WTC11 (cell line): ENCODE measurements at regions not wholly inside any gene's neighbourhood (a gene's known extent, or its start where the extent isn't known, plus 50 kb on each side); places are given as distances from the start of the nearest gene placed in this dataset.

Source experiments
- ATAC-seq: fragments of 200-7000 bp; cut with Tn5 transposase; 2 replicates; pipeline ENCODE4 v1.10.0; 2021; ENCODE audit warnings: mild to moderate bottlenecking, moderate library complexity
- CTCF ChIA-PET: fragments of 300-600 bp; sonication (Branson Sonifier 250); formaldehyde crosslinking; loops from one replicate; lab custom pipeline; 2021; ENCODE audit warnings: antibody characterized with exemption; lab: Charles Lee
- POLR2A ChIA-PET: fragments of 350-600 bp; sonication (Branson Sonifier 250); formaldehyde crosslinking; loops from one replicate; lab custom pipeline; 2021; ENCODE audit warnings: antibody characterized with exemption; lab: Charles Lee
- DNase-seq: peaks from one replicate; pipeline ENCODE4 v3.0.0; 2021; ENCODE audit warnings: low spot score
- H3K27ac Mint-ChIP-seq: 2 replicates; pipeline ENCODE4 v1.8.0; 2021; ENCODE audit warnings: mixed read lengths
- H3K27me3 Mint-ChIP-seq: 2 replicates; pipeline ENCODE4 v1.8.0; 2021; ENCODE audit warnings: low read depth, mild to moderate bottlenecking, moderate library complexity, mixed read lengths
- H3K36me3 Mint-ChIP-seq: 2 replicates; pipeline ENCODE4 v1.8.0; 2021; ENCODE audit warnings: mixed read lengths
- H3K4me1 Mint-ChIP-seq: 2 replicates; pipeline ENCODE4 v1.8.0; 2022; ENCODE audit warnings: mixed read lengths
- H3K4me3 Mint-ChIP-seq: 2 replicates; pipeline ENCODE4 v1.8.0; 2021; ENCODE audit warnings: mild to moderate bottlenecking, moderate library complexity, mixed read lengths
- H3K9me3 Mint-ChIP-seq: 2 replicates; pipeline ENCODE4 v1.8.0; 2021; ENCODE audit warnings: mixed read lengths
- CREB1 ChIP-seq: sonication (generic); formaldehyde crosslinking; IDR thresholded peaks from 2 replicates; pipeline ENCODE4 v1.8.0; 2023; ENCODE audit warnings: mild to moderate bottlenecking, missing genetic modification reagents
- E2F5 ChIP-seq: sonication (generic); formaldehyde crosslinking; IDR thresholded peaks from 2 replicates; pipeline ENCODE4 v1.8.1; 2022; ENCODE audit warnings: mild to moderate bottlenecking, moderate library complexity, missing genetic modification reagents
- FOXJ3 ChIP-seq: sonication (generic); formaldehyde crosslinking; IDR thresholded peaks from 2 replicates; pipeline ENCODE4 v1.9.0; 2021; ENCODE audit warnings: missing genetic modification reagents, mild to moderate bottlenecking, borderline replicate concordance
- FOXP1 ChIP-seq: sonication (generic); formaldehyde crosslinking; IDR thresholded peaks from 2 replicates; pipeline ENCODE4 v1.8.0; 2022; ENCODE audit warnings: missing genetic modification reagents, mild to moderate bottlenecking, moderate library complexity, borderline replicate concordance
- FOXP4 ChIP-seq: sonication (generic); formaldehyde crosslinking; IDR thresholded peaks from 2 replicates; pipeline ENCODE4 v1.8.0; 2022; ENCODE audit warnings: mild to moderate bottlenecking, missing genetic modification reagents
- IRF1 ChIP-seq: sonication (generic); formaldehyde crosslinking; IDR thresholded peaks from 2 replicates; pipeline ENCODE4 v1.8.0; 2023; ENCODE audit warnings: missing genetic modification reagents
- IRF2 ChIP-seq: sonication (generic); formaldehyde crosslinking; IDR thresholded peaks from 2 replicates; pipeline ENCODE4 v1.8.0; 2022; ENCODE audit warnings: low read depth, missing genetic modification reagents, borderline replicate concordance
- NR1H2 ChIP-seq: sonication (generic); formaldehyde crosslinking; IDR thresholded peaks from 2 replicates; pipeline ENCODE4 v1.9.0; 2021; ENCODE audit warnings: mild to moderate bottlenecking, moderate library complexity, missing genetic modification reagents
- RORB ChIP-seq: fragments of 250-450 bp; sonication (Bioruptor Pico); IDR thresholded peaks from 2 replicates; pipeline ENCODE4 v1.9.0; 2021; ENCODE audit warnings: mild to moderate bottlenecking
- USF2 ChIP-seq: sonication (generic); formaldehyde crosslinking; IDR thresholded peaks from 2 replicates; pipeline ENCODE4 v1.8.1; 2023; ENCODE audit warnings: mild to moderate bottlenecking, missing genetic modification reagents, moderate library complexity
- ZBTB21 ChIP-seq: sonication (generic); formaldehyde crosslinking; IDR thresholded peaks from 2 replicates; pipeline ENCODE4 v1.8.1; 2023; ENCODE audit warnings: mild to moderate bottlenecking, missing genetic modification reagents, borderline replicate concordance
- ZNF263 ChIP-seq: sonication (generic); formaldehyde crosslinking; IDR thresholded peaks from 2 replicates; pipeline ENCODE4 v1.8.1; 2022; ENCODE audit warnings: low read depth, mild to moderate bottlenecking, moderate library complexity, missing genetic modification reagents
- ZNF423 ChIP-seq: fragments of 250-450 bp; sonication (Bioruptor Pico); IDR thresholded peaks from 2 replicates; pipeline ENCODE4 v2.1.2; 2022; ENCODE audit warnings: mild to moderate bottlenecking, moderate library complexity
- ZNF425 ChIP-seq: fragments of 250-450 bp; sonication (Bioruptor Pico); conservative IDR thresholded peaks from 2 replicates; pipeline ENCODE4 v1.9.0; 2021; ENCODE audit warnings: mild to moderate bottlenecking
- ZNF532 ChIP-seq: fragments of 250-450 bp; sonication (Bioruptor Pico); IDR thresholded peaks from 2 replicates; pipeline ENCODE4 v1.9.0; 2021; ENCODE audit warnings: mild to moderate bottlenecking, borderline replicate concordance
- TF ChIP-seq, protein P1 (sequence below): fragments of 250-450 bp; sonication (Bioruptor Pico); IDR thresholded peaks from 2 replicates; pipeline ENCODE4 v2.1.2; 2022; ENCODE audit warnings: mild to moderate bottlenecking, moderate library complexity
- TF ChIP-seq, protein P2 (sequence below): sonication (generic); formaldehyde crosslinking; IDR thresholded peaks from 2 replicates; pipeline ENCODE4 v1.8.0; 2022; ENCODE audit warnings: mild to moderate bottlenecking, missing genetic modification reagents

DNA sequence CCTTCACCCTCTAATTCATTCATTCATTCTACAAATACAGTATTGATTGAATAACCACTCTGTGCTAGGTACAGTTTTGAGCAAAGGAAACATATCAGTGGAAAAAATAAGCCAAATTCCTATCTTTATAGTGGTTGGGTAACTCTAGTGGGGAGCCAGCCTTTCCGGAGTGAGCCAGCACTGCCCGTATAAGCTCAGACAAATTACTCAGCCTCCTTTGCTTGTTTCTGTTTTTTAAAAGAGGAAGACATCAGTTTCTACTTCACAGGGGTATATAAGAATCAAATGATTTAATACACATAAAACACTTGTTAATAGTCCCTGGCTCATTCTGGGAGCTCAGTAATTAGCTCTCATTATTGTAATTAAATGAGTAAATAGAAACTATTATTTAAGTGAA is 238.2 kb upstream of the MAD2L1 start (continued):
- TF ChIP-seq IRF2 (no peak), ZNF532 (no peak), ZBTB21 (no peak), FOXP1 (CRISPR knock-in tag) (no peak), ZNF423 (CRISPR knock-in tag) (no peak), ZNF263 (no peak)
- TF ChIP-seq, protein P1, sequence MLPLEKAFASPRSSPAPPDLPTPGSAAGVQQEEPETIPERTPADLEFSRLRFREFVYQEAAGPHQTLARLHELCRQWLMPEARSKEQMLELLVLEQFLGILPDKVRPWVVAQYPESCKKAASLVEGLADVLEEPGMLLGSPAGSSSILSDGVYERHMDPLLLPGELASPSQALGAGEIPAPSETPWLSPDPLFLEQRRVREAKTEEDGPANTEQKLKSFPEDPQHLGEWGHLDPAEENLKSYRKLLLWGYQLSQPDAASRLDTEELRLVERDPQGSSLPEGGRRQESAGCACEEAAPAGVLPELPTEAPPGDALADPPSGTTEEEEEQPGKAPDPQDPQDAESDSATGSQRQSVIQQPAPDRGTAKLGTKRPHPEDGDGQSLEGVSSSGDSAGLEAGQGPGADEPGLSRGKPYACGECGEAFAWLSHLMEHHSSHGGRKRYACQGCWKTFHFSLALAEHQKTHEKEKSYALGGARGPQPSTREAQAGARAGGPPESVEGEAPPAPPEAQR (CRISPR knock-in tag): no peak

DNA sequence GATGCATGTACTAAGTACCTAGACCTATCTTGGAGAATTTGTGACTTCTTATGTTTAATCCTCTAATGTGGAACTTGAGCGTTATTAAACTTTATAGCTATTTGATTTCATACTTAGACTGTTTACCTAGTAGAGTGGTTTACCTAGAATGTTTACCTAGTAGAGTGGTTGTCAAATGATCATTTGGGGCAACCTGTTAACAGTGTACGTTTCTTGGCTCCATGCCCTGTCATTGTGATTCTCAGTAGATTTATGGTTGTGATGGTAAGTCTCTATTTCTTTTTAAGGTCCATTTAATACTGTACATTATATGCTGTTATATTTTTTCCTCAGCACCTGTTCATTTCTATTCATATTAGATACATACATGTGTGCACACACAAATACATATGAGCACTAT is 233.0 kb upstream of the MAD2L1 start:
- ATAC-seq: no peak

More for the DNA sequence above, 233.0 kb upstream of the MAD2L1 start:
- Mint-ChIP-seq H3K4me3 (no peak overlapping the region), H3K4me1 (0 out of 2 replicates have a peak, but pooled peaks cover 7% of the 10 kb centered on the region), H3K27ac (no peak overlapping the region), H3K36me3 (no peaks in the 10 kb centered on the region), H3K27me3 (no peaks in the 10 kb centered on the region), H3K9me3 (0 out of 2 replicates have a peak, but pooled peaks cover 6% of the 10 kb centered on the region)
- TF ChIP-seq FOXP4 (CRISPR knock-in tag): no peak
- TF ChIP-seq CREB1 (CRISPR knock-in tag): no peak
- TF ChIP-seq ZBTB21: no peak
- no peak for TF ChIP-seq NR1H2 (CRISPR knock-in tag)
- TF ChIP-seq USF2 (CRISPR knock-in tag): no peak
- no peak for TF ChIP-seq FOXJ3 (CRISPR knock-in tag)
- TF ChIP-seq RORB (CRISPR knock-in tag): no peak
- no peak for TF ChIP-seq E2F5 (CRISPR knock-in tag)
- TF ChIP-seq ZNF425 (CRISPR knock-in tag): no peak
- TF ChIP-seq IRF1 (CRISPR knock-in tag): no peak
- TF ChIP-seq, protein P2, sequence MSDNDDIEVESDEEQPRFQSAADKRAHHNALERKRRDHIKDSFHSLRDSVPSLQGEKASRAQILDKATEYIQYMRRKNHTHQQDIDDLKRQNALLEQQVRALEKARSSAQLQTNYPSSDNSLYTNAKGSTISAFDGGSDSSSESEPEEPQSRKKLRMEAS: no peak
- ChIA-PET POLR2A (no interaction called here), CTCF (no interaction called here)
- no peak for DNase-seq
